HG02943 (cell line): ENCODE measurements at regions not wholly inside any gene's neighbourhood (a gene's known extent, or its start where the extent isn't known, plus 50 kb on each side); places are given as distances from the start of the nearest gene placed in this dataset.
"Not testable (repeated sequence)": the region's sequence is repeated elsewhere in the genome, so short reads cannot be mapped to it uniquely, and the experiment has no call there.

Experiments used
- ATAC-seq: cut with Tn5 transposase; IDR thresholded peaks from one replicate; pipeline ENCODE4 v1.9.1; 2021; ENCODE audit warnings: mild to moderate bottlenecking, low read depth, moderate library complexity; ENCODE audit not compliant: unreplicated experiment

DNA sequence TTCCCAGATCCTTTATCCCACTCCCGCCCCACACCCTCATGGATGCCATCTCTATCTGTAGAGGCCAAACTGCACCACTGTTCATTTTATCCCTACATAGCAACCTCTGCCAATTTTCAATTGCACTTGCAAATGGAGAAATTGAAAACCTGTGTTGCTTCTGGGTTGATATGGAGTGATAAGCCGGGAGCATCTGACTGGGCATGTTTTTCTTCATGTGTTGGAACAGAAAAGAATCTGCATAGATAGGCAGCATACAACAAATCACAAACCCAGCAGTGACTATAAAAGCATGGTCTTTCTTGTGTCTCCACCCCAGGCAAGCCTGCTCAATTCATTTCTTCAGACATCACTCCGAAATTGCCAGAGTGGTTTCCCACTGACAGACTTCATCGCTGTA lies 608.8 kb upstream of the CAMK1G start:
- ATAC-seq: no peak

DNA sequence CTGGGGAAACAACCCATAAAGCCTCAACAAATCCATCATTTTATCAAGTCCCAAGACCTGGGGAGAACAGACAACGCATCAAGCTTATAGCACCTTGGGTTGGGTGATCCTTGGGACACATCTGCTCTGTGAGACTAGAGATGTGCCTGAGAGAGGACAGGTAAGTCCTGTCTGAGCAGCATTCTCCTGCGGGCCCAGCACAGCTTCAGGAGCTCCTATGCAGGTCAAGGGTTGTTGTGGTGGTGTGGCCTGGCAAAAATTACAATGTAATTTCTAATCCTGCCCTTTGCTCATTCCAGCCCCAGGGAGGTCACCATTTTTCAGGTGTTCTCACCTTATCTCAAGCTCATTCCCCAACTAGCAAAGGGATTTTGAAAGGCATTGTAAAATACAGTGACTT lies 608.1 kb upstream of the CAMK1G start:
- no peak for ATAC-seq

DNA sequence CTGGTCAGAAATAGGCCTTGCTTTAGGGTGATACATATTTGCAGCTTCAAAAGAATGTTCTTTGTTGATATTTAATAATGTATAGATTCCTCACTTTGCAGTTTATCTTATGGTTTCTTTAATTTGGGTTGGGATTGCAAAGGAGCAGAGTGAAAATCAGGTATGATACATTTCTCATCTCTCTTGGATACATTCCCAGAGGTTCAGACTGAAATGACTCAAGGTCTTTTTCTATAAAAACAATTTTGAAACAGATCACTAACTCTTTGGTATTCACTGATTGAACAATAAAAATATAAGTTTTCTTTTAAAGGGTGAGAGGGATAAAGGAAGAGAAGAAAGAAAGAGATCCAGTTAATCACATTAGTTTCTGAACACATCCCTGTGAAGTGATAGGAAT lies 606.5 kb upstream of the CAMK1G start:
- ATAC-seq: no peak

DNA sequence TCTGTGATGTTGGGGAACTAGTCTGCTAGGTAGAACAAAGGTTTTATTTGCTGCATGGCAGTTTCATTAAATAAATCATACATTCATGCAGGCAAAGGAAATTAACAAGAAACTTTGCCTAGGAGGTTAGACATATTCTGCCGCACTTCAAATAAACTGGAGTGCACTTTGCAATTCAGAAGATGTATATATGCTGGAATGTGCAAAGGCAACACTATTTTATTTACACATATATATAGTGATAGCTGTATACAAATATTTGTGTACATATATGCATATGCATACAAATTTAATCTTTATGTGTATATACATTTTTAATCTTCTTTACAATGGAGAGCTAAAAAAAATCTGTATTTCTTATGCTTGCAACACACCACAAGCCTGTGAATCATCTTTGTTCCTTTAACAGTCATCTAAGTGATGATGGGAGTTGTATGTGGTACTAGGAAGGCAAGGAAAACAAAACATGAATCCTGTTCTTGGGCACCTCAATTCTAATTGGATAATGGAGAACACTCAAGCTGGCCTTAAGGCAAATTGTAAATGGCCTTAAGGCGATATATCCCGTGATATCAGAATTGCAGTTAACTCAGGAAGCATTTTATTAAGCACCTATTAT lies 605.8 kb upstream of the CAMK1G start:
- no peak for ATAC-seq

DNA sequence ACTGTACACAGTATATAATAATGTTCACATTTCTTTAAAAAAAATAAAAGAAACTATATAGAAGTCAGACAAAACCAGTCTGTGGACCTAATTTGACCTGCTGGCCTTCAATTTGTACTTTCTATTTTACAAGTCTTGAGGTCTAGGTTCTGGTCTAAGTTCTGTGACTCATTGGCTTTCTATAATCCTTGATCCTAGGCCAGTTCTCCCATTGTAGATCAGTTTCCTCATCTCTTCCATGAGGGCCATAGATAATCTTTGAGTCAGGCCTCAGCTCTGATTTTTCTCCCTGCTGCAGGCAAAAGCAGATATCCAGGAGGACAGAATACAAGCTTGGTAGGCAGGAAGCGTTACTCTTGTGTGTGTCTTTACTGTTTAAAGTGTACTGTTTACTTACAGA lies 603.7 kb upstream of the CAMK1G start:
- no peak for ATAC-seq

DNA sequence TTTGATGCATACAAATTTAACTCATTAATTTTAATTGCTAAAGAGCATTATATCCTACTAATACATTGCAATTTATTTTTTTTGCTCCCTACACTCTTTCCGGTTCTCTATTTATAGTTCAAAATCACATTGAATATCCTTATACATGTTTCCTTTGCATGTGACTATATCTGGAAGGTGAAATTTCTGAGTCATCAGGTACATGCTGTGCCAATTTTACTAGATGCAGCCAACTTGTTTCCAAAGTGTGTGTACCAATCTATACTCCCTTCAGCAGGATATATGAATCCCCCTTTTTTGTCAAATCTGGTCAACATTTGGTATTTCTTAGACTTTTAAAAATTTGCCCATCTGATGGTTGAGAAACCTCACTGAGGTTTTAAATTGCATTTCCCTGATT lies 602.9 kb upstream of the CAMK1G start:
- no peak for ATAC-seq

DNA sequence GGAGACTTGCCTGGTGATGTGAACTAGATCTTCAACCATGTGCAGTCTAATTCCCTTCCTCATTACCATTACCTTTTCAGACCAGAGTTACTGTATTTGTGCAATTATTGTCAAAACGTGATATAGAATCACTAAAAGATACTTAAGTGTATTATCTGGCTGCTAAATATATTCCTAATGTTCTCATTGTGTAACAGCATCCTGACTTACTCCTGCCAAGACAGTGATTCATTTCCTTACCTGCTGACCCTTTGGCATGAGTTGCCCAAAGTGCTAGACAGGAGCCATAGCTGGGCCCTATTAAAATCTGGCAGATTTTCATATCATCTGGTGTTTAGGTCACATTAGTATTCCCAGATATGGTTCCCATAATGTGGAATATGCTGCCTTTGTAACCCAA lies 598.3 kb upstream of the CAMK1G start:
- ATAC-seq: no peak

DNA sequence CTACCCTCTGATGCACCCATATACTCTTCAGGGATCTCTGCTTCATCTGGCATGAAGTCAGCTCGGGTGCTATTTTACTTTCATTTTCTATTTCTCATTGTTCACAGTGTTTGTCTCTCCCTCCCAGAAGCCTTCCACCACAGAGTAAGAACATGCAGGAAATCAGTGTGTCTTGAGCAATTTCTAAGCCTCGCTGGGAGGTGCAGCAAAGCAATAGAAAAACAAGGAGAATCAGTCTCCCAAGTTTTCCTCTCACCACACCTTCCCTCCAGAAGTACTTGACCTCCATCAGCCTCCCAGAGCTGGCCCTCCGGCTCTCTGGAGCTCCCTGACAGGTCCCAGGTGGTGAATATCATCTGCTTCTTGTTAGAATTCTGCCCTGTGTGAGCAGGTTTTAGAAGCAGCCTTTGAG lies 594.7 kb upstream of the CAMK1G start:
- peak; percentile 99 for ATAC-seq

DNA sequence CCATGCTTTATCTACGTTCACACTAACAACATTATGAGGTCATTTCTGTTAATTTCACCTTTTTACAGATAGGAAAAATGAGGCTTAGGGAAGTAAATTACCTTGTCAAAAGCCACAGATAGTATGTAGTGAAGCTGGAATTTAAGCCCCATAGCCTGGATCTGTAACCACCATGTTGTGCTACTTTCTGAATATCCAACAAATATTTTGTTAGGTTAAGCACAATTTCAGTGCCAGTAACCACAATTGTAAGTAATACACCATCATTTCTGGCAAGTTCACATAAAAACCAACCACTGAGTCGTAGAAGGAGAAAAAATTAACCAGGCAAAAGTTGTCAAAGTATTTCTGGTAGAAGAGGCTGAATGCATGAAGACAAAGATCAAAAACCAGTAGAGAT lies 593.1 kb upstream of the CAMK1G start:
- ATAC-seq: no peak

DNA sequence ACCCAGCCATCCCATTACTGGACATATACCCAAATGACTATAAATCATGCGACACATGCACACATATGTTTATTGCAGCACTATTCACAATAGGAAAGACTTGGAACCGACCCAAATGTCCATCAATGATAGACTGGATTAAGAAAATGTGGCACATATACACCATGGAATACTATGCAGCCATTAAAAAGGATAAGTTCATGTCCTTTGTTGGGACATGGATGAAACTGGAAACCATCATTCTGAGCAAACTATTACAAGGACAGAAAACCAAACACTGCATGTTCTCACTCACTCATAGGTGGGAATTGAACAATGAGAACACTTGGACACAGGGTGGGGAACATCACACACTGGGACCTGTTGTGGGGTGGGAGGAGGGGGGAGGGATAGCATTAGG lies 586.5 kb upstream of the CAMK1G start:
- not testable (repeated sequence) for ATAC-seq

DNA sequence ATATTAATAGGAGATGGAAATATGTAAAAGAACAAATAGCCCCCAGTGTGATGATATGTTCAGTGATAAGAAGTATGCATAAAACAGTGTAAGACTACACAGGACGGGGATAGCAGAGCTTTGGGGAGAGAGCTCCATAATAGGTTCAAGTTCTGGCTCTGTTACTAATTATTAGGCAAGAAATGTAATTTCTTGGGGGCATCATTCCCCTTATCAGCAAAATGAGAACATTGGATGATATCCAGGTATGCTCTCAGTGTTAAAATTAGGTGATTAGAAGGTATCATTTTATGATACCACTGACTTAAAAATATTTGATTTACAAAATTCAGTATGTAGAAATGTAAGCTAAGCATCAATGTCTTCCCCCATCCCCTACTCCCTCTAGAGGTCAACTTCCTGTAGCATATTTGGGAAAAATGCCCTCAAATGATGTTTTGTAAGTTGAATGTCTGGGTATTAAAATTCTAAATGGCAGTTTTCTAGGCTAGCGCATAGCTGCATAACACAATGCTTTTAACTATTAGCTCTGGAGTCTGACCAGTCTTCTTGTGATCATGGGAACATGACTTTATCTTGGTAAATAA lies 585.7 kb upstream of the CAMK1G start:
- no peak for ATAC-seq

DNA sequence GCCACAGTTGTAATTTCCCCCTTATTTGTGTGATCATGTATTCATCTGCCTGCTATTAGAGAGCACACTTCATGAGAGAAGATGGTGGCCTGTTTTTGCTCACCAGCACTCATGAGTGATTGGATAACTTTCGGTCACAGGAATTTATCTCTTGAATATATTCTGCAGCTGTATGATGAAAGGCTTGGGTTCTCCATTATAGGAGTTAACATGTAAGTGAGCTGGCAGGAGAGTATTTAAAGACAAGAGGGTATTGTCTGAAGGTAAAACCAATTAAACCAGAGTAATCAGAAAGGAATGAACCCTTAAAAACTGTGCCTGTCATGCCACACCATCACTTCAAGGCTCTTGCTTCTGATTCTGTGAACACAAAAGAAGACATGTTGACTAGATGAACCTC lies 574.9 kb upstream of the CAMK1G start:
- ATAC-seq: no peak

DNA sequence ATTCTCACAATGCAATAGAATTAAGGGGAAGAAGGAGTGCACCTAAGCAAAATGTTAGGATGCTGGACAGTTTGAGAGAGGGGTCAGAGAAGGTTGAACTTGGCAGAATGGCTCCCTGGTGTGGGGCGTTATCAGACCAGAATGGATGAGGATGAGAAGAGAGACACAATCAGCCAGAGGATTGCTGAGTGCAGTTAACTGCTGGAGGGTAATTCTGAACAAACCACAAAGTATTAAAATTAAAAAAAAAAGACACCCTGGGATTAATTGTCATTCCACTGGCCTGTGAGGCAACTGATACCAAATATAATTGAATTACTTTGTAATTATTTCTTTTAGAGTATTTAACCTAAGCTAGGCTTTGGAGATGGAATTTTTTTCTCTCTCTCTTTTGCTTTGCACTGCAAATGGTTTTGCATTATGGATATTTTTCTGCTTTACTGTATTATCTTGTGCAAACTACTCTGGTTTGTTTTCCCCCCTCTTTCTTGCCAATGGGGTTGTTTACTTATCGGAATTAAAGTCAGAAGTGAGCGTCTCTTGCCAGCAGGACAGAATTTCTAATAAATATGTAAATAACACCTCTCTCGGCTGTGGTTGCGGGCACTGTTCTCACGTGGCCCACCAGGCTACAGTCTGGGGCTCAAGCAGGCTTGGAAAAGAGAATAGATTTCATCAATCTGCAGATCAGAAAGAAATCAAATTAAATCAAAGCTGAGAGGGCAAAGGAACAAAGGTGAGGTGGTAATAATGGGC lies 572.9 kb upstream of the CAMK1G start:
- no peak for ATAC-seq

DNA sequence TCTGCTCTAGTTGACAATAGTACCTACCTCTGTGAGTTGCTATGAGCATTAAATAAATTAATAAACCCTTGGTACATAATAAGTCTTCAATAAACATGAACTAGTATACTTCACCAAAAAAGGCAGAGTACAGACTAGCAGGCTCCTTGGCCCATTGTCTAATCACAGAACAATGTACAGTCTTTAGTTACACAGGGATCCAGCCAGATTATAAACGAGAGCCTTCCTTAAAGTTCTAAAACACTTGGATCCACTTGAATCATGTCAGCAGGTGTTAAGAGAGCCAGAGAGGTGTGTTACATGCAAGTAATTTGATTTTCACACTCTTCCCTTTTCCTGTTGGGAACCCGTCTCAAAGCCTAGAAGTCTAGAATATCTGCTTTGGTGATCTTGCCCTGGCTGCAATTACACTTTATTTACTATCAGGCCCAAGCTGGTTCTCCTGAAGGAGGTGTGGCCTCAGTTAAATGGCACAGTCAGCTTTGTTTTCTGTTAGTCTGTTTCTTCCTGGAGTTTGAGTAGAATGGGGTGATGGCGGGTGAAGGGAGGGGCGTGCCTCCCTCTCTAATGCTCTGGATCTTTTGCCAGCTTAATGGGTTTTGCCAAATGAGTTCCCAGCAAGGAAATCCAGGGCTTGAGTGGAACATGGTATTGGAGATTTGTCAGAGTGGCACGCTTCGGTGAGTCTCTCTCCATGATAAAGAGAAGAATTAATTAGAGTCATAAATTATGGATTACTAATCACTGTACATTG lies 570.9 kb upstream of the CAMK1G start:
- no peak for ATAC-seq

DNA sequence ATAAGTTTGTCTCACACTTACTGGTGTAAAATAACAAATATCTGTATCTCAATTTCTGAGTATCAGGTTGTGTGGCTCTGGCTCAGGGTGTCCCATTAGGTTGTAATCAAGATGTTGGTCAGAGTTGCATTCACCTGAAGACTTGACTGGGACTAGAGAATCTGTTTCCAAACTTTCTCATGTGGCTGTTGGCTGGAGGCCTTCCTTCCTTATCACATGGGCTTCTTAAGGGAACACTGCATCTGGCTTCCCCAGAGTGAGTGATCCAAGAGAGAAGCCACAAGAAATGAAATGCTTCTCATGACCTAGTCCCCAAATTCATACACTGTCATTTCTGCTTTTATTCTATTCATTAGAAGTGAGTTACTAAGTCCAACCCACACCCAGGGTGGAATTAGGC lies 568.4 kb upstream of the CAMK1G start:
- no peak for ATAC-seq

DNA sequence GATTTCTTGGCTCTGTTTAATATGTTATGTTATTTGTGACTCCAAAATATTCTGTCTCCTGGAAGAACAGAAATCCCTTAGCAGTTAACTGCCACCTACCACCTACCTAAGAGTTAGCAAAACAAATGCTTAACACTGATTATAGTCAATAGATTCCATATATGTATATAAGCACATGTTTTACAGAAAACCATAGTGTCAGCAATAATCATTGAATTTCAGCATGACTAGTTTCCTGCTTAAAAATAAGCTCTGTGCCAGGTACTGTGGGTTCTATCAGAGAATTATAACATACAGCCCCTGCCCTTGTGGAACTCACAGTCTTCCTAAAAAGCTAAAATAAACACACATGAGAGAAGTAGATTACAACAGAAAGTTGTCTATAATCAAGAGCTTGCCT lies 561.9 kb upstream of the CAMK1G start:
- no peak for ATAC-seq

DNA sequence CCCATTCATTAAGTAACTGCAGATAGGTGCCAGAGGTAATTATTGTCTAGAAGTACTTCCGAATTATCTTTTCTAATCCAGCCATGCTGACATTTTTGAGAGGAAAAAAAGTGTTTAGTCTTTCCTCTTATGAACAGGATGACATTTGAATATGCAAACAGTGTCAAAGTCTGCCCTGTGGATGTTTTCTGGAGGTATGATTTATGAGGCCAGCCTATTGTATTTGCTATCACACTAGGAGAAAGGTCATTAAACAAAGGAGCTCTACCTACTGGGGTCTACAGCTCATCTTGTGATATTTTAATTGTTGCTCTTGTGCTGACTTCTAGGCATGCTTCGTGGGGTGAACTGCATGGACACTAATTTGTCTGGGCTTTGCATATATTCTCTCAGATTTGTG lies 559.7 kb upstream of the CAMK1G start:
- no peak for ATAC-seq

DNA sequence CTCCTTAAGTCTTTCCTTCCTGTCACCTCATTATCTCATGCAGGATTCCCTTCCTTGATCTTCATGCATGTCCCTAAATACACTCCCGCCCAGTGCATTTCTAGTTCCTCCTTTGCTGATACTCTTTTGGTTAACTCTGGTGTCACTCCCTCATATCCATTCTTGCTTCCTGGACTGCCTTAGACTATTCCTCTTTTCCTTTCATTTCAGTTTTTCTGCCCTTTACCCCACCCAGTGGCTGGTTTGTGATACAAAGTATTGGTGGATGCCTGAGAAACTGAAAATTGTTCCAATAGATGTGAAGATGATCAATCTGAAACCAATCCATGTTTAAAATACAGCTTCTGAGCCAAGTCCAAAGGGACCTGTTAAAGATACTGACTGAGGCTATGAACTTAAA lies 553.8 kb upstream of the CAMK1G start:
- no peak for ATAC-seq

DNA sequence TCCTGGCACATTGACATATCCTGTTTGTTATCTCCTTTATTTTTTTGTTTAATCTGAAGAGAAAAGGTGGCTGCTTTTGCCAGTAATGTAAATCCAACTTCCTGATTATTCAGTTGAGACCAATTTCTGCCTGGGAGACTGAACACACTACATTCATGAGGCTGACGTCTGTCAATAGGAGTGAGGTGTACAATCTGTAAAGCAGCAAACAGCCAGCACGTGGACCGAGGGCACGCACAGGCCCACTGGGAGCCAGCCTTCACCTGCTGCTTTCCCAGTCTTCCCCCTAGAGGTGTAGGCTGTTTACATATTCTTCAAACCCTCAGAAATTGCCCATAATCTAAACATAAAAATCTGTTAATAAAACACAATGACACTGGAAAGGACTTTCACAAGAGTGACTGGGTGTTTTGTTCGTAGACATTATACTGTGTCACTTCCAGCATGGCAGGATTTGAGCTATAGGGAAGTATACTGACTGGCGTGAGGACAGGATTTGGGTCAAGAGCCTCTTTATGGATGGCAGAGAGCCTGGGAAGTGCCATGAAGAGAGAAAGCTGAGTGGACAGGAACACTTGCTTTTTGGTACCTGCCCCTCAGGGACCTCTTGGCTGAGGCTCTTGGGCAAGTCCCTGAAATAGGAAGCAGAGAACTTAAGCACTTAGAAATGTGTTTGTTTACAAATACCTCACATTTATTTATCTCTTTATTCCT lies 552.9 kb upstream of the CAMK1G start:
- no peak for ATAC-seq

DNA sequence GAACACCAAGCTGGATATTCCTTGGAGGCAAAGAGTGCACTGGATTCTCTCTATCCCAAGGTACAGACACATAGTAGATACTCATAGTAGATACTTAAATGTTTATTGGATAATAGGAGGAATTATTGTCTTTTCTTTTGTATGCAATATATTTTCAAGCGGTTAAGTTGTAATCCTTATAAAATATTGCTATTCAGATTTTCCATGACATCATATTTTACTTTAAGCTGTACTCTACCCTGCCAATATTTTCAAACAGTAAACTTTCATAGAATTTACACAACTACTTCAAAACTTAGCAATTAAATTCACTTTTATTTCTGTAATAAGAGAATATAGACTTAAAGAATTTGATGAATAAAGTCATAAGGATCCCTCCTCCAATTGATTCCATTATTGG lies 546.5 kb upstream of the CAMK1G start:
- no peak for ATAC-seq

DNA sequence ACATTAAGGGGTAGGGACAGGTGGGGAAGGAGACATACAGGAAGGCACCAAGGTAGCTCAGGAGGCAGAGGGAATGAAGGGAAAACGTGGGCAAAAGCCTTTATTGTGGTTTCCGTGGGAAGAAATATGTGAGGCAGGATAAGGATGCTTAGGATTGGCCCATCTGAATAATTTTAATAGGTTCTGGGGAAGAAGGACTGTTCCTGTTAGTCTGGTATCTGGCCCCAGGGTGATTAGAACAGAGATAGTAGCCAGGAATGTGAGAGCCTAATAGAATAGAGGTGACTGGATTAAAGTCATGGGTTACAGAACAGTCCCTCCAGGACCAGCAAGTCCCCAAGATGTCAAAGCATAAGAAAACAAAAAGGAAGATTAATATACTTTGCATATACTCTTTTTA lies 545.2 kb upstream of the CAMK1G start:
- ATAC-seq: no peak
